ENCODE measurements at regions not wholly inside any gene's neighbourhood (a gene's known extent, or its start where the extent isn't known, plus 50 kb on each side); places are given as distances from the start of the nearest gene placed in this dataset.

DNA sequence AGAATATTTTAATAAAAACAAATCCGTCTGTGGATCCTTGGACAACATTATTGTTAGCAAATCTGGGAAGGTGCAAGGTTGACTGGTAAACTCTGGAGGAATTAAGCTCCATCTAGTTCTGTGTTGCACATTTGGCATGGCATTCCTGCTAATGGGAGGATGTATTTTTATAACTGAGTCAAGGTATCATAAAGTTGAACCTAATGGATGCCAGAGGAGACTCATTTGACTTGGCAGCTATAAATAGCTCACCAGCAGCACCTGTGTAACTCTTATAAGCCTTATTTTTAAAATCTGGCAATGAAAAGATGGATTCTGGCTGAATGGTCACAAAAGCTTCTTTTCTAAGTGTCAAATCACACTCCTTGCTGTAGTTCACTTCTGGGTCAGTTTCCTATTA, 118.5 kb upstream of the ADAMTS5 start:
- no peak for TF ChIP-seq CTCF (IDR thresholded peaks at IDR 0.05; ENCODE audit: low read length, missing control alignments)
- no peak overlapping the region for H3K4me3 ChIP-seq (replicated peaks; ENCODE audit: low read depth, low read length)
- no peak for DNase-seq (ENCODE audit: low read depth)

DNA sequence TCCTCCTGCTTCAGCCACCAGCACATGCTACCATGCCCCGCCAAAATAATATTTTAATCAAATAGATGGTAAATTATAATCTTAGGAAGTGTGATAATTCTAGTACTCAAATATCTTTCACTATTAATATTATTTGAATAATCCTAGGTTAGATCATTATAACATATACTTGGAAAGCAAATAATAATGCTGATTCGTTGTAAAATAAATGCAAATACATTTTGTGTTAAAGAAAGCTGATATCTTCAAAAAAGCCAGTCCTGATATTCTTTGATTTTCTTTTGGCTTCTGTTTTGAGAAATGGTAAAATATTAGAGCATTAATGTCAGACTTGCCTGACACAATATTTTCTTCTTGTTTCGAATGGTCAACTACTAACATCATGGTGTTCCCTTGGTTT, 116.3 kb upstream of the ADAMTS5 start:
- TF ChIP-seq CTCF (IDR thresholded peaks at IDR 0.05; ENCODE audit: low read length, missing control alignments), result no peak
- H3K4me3 ChIP-seq (replicated peaks; ENCODE audit: low read depth, low read length), result no peak overlapping the region
- no peak for DNase-seq (ENCODE audit: low read depth)

DNA sequence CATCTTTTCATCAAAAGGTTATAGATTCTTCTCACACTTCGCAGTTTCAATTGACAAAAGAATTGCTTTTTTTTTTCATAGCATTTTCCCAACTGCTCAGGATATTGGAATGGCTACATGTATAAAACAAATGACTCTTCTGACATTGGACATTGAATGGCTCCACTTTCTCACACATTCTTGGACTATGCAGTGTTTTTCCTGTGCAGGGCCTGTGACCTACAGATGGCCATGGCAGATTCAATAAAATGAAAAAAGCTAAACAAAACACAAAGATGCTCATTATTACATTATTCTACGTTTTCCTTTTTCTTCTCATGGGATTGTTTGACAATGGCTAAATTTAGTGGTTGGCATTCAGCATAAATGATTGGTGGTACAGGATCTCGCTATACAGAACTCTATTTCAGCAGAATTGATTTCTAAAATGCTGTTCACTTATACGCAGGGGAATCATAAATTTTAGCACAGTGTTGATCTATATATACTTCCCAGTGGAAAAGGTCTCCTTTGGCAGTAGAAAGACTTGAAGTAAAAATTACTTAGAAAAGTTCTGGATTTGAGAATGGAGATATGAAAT, 115.6 kb upstream of the ADAMTS5 start:
- DNase-seq (ENCODE audit: low read depth), result no peak
- H3K4me3 ChIP-seq (replicated peaks; ENCODE audit: low read depth, low read length), result no peak overlapping the region
- no peak for TF ChIP-seq CTCF (IDR thresholded peaks at IDR 0.05; ENCODE audit: low read length, missing control alignments)

DNA sequence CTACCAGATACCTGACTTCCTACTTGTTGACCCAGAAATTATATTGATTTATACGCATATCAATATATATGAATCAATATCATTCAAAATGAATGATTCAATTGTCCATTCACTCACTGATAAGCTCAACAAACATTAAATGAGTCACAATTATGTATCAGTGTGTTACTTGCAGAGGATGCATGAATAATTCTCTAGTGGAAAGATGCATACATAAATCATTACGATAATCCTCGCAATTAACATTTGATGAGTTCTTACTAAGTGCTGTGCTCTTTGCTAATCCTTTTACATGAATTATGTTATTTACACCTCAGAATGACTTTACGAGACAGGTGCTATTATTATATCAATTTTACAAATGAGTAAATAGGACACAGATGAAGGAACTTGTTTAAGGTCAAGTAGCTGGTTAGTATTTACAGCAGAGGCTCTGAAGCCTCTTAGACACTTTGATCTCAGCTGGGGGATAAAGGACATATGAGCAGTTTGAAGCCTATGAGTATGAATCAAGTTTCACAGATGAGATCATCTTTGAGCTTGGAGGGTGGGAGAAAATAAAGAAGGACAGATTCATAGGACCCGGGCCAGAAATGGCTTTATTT, 112.8 kb upstream of the ADAMTS5 start:
- no peak overlapping the region for H3K4me3 ChIP-seq (replicated peaks; ENCODE audit: low read depth, low read length)
- no peak for TF ChIP-seq CTCF (IDR thresholded peaks at IDR 0.05; ENCODE audit: low read length, missing control alignments)
- no peak for DNase-seq (ENCODE audit: low read depth)

- no peak for TF ChIP-seq CTCF (IDR thresholded peaks at IDR 0.05; ENCODE audit: low read length, missing control alignments)
- DNase-seq (ENCODE audit: low read depth), result no peak
- H3K4me3 ChIP-seq (replicated peaks; ENCODE audit: low read depth, low read length), result no peak overlapping the region
Measured at GRCh38 chr21:27078915-27079314, 112.0 kb upstream of the ADAMTS5 start.

DNA sequence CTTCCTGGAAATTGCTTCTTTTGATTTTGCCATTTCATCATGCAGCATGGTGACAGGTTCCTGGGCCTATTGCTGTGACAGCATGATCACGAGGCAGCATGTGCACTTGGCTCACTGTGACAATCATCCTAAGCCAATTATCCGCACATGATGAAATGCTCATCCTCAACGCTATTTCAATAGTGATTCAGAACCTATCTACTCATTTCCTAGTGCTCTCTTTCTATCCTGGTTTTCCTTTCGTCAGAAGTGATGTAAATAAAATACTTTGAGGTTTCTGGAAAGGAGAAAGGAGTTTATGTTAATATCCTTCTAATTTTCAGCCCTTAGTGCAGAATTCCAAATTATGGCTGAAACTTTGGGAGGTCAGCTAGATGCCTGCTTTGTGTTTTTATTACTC, 110.6 kb upstream of the ADAMTS5 start:
- DNase-seq (ENCODE audit: low read depth), result no peak
- H3K4me3 ChIP-seq (replicated peaks; ENCODE audit: low read depth, low read length), result no peak overlapping the region
- TF ChIP-seq CTCF (IDR thresholded peaks at IDR 0.05; ENCODE audit: low read length, missing control alignments), result no peak

- no peak for TF ChIP-seq CTCF (IDR thresholded peaks at IDR 0.05; ENCODE audit: low read length, missing control alignments)
- DNase-seq (ENCODE audit: low read depth), result no peak
- H3K4me3 ChIP-seq (replicated peaks; ENCODE audit: low read depth, low read length), result no peak overlapping the region
Measured at GRCh38 chr21:27076025-27076424, 109.1 kb upstream of the ADAMTS5 start.
